Hepatic stellate cell (primary cell): ENCODE measurements at regions not wholly inside any gene's neighbourhood (a gene's known extent, or its start where the extent isn't known, plus 50 kb on each side); places are given as distances from the start of the nearest gene placed in this dataset.
"Not testable (repeated sequence)": the region's sequence is repeated elsewhere in the genome, so short reads cannot be mapped to it uniquely, and the experiment has no call there.

ENCODE experiments used
- DNase-seq: peaks from one replicate; pipeline ENCODE4 v3.0.0; 2011; ENCODE audit warnings: low spot score

- no peak for DNase-seq
These were observed 893.1 kb downstream of the TMEM121 start for GRCh38 chr14:106419376-106419965.

- DNase-seq: not testable (repeated sequence)
These were observed 895.1 kb downstream of the TMEM121 start for GRCh38 chr14:106421431-106422033.

GRCh38 chr14:106422066-106422465 lies 895.7 kb downstream of the TMEM121 start:
- DNase-seq: no peak

- DNase-seq: not testable (repeated sequence)
These were observed 898.8 kb downstream of the TMEM121 start for GRCh38 chr14:106425150-106425549.

GRCh38 chr14:106436310-106436905 lies 910.0 kb downstream of the TMEM121 start:
- DNase-seq: no peak

- no peak for DNase-seq
These were observed 916.5 kb downstream of the TMEM121 start for GRCh38 chr14:106442857-106443256.

DNA sequence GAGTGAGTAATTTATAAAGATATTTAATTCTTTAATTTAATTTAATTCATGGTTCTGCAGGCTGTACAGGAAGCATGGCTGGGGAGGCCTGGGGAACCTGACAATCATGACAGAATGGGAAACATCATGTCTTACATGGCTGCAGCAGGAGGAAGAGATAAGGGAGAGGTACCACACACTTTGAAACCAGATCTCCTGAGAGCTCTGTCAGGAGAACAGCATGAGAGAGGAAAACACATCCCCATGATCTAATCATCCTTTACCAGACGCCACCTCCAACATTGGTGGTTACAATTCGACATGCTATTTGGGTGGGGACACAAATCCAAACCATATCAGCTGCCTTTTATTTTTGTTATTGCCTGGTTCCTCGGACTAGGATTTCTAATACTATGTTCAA lies 928.6 kb downstream of the TMEM121 start:
- no peak for DNase-seq

DNA sequence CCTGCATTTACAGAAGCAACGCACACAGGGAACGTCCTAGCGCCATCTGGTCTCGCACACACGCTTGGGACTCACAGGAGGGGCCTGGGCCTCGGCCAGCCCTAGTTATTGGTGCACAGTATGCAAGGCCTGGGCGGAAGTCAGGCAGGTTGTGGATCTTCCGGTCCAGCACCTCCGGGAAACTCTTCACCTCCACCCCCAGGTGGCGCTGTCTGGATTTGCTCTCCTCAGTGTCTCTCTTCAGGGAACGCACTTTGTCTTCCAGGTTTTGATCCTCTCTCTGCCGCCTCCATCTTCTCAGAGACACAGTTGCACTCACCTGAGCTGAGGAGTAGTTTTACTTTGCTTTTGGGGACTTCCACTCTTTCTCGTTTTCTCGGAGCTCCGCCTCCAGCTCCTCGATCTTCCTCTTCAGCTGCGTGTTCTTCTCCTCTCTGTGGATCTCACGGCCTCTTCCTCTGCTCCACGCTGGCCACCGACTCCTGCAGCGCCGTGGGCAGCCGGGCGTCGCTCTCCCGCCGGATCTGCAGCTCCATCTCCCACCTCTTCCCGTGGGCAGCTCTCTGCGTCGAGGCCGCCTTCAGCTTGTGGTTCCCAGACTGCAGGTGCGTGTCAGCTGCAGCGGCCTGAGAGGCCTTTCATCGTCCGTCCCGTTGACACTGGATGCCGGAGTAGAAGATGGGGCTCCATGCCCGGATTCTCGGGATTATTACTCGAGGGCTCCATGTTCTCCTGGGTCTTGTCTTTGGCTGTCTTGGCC lies 933.8 kb downstream of the TMEM121 start:
- DNase-seq: no peak

DNA sequence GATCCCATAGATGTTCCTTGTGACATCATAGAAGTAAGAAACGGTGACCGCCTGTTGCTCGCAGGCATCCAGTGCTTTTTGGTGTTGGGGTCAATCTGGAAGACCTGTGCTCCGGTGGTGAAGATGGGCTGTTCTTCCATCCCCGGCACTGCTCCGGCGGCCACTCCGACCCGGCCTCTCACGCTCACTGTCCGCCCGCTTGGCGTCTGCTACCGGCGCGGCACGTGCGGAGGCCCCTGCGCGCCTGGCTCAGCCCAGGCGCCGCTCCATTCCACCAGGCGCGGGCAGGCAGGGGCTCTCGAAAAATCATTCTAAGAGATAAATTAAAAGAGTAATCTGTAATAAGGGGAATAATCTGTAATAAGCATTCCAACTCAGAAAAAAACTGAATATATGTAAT lies 934.5 kb downstream of the TMEM121 start:
- DNase-seq: no peak

DNA sequence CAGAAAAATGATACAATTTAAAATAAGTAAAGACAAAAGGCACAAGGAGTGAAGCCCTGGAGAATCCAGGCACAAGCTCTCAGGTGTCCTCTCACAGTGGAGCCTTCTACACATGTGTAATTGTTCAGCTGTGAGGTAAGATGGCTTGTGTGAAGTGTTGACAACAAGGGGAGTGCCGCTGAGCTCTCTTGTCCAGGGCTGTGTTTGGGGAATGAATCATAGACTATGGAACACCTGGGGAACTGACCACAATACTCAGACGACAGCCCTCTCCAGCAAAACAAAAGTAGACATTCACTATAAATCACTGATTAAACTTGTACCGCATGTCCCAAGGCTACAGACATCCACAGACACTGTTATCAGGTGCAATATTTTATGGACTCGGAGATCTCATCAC lies 940.1 kb downstream of the TMEM121 start:
- not testable (repeated sequence) for DNase-seq

DNA sequence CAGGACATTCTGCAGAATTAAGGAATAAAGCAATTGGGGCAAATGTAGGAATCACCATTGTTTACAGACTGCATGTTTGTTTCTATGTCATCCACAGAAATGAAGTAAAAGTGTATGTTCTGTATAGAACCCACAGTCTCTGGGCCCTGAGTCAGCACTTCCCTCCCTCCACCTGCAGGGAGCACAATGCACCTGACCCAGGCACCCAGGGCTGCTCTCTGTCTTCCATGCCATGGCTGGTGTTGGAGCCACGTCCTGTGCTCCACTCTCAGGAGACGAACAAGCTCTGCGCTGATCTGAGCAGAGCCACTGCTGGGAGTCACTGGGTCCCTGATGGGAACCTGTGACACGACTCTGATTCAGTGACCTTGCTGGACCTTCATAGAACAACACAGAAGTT lies 942.5 kb downstream of the TMEM121 start:
- not testable (repeated sequence) for DNase-seq

GRCh38 chr14:106470028-106470427 lies 943.6 kb downstream of the TMEM121 start:
- not testable (repeated sequence) for DNase-seq

DNA sequence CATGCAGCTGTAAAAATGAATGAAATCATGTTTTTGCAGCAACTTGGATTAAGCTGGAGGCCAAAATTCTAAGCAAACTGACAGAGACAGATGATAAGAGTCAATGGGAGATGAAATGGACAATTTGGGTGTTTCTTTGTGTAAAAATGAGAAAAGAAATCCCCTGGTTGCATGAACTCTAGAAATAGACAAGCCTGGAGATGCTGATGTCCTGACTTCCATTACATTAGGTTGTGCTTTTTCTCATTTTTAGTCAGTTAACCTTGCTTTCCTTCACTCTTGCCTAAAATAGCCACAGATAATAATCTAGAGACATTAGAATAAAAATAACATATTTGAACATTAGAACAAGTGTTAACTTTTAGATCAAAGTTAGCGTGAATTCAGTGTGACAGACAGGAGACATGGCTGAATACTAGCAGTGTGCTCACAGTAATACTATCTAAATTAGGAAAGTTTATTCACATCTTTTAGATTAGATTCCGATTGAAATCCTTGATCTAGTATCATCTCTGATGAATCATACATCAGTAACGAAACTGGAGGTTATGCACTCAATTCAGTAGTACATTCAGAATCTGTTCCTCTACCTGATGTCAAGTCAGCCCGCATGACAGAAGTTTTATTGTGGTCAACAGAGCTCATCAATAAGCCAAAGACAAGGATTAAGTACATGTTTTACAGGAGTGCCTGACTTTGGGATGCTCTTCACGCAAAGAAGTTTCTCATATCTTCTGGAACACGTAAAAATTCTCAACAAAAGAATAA lies 948.1 kb downstream of the TMEM121 start:
- DNase-seq: not testable (repeated sequence)

GRCh38 chr14:106475214-106475613 lies 948.8 kb downstream of the TMEM121 start:
- DNase-seq: not testable (repeated sequence)

DNA sequence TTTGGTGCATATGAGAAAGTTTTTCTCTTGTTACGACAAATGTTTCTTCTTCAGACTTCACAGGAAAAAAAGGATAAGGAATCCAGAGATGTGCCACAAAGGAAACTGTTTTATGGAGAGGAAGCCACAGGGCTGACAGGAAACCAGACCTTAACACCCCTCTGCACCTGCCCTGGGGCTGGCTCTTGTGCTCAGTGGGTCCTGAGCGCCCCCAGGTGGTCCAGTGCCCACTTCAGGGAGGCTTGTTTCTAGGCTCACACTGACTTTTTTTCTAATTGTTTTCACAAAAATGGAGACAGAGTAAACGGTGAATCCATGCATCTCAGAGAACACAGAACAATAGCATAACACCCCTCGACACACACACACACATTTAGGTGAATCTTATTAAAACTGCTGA lies 951.2 kb downstream of the TMEM121 start:
- DNase-seq: not testable (repeated sequence)

DNA sequence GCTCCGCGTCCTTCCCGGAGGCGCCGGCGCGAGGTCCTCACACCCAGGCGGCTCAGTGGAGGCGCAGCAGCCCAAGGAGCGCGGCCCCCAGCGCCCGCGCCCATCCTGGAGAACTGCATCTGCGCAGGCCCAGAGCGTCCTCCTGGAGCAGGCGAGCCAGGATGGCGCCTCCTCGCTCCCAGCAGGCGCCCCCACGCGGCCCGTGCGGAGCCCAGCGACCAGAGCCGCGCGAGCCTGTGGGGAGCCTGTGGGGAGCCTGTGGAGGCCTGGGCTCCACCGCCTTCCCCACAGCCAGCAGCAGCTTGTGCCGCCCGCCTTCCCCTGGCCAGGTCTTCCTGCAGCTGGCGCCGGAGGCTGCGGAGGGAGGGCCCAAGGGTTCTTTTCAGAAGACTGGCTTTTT lies 953.9 kb downstream of the TMEM121 start:
- not testable (repeated sequence) for DNase-seq

GRCh38 chr14:106482213-106482612 lies 955.8 kb downstream of the TMEM121 start:
- not testable (repeated sequence) for DNase-seq

DNA sequence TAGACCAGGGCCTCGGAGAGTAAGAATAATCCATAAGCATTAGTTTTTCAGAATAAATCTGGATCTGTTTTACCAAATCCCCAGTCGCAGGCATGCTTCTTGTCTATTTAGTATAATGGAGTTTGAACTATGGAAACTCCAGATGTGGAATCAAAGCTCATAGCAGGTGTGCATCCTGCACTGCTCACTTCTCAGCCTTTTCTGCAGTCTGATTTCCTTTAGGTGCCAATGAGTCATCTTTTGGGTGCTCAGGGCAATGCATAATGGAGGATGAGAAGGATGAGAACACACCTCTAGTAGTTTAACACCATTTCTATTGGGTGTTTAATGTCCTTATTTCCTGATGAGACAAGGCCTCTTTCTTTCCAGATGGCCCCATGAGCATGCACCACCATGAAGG lies 961.2 kb downstream of the TMEM121 start:
- no peak for DNase-seq

DNA sequence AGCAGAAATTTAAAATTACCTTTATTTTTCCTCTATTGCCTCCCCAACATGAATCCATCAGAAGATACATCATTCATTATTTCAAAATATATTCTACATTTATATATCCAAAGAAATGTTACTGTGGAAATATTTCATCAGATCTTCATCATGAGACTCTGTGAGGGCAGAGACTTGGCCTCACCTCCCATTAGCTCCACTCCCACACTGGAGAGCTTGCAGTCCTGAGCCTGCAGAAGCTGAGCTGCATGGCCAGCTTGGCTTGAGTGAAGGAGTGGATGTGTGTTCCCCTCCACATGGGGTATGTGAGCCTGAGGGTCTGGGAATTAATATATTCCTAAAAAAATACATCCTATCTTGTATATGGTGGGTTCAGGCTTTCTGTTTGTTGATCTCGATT lies 961.9 kb downstream of the TMEM121 start:
- no peak for DNase-seq

DNA sequence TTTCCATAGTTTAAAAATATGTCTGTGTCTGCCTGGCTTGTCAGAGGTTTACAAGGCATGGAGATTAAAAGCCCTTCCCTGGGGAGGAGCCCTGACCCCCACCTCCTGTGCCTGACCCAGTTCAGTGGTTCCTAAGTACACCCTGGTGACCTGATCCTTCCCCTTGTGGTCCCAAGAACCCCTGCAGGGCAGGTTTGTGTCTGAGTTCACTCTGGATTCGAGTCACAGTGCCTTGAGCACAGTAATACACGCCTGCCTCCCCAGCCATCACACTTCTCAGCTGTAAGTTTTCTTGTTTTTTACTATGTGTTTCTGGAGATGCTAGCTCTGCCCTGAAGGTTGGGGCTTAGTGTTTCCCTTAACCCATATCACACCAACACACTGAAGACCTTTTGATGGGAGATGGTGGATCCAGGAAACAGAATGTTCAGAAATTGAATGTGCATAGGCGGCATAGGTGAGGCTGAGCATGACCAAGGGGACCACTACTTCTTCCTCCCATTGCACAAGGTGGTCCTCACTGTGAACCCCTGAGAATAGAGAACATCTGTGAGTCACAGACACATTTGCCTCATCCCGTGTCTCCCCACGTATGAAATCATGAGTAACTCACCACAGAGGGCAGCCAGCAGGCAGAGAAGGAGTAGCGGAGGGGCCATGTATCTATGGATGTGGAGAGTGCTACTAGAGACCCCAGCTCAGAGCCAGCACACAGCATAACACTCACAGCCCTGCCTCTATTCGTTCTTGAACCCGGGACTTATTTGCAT lies 962.9 kb downstream of the TMEM121 start:
- DNase-seq: no peak

- DNase-seq: no peak
These were observed 964.1 kb downstream of the TMEM121 start for GRCh38 chr14:106490442-106490841.
